Upper lobe of left lung (tissue), 6 donors: ENCODE measurements at regions not wholly inside any gene's neighbourhood (a gene's known extent, or its start where the extent isn't known, plus 50 kb on each side); places are given as distances from the start of the nearest gene placed in this dataset.

Experiments
- ATAC-seq, 2 donors: fragments of 200-7000 bp; cut with Tn5 transposase; one replicate each; pipeline ENCODE4 v1.9.1; 2022; ENCODE audit warnings: mild to moderate bottlenecking in 2 of 2, moderate library complexity in 2 of 2; ENCODE audit not compliant: low FRiP score in 2 of 2
- DNase-seq, 2 donors: peaks; one replicate each; pipeline ENCODE4 v3.0.0-alpha.2; 2019 to 2020
- H3K27ac ChIP-seq, 4 donors: fragments of 200-600 bp; sonication (generic); one replicate each; pipeline ENCODE4 v1.5.1; 2016 to 2019
- H3K27me3 ChIP-seq, 4 donors: fragments of 200-600 bp; sonication (generic); one replicate each; pipeline ENCODE4 v1.5.1; 2017 to 2019
- H3K36me3 ChIP-seq, 4 donors: fragments of 200-600 bp; sonication (generic); one replicate each; pipeline ENCODE4 v1.5.1; 2016 to 2019
- H3K4me1 ChIP-seq, 4 donors: fragments of 200-600 bp; sonication (generic); one replicate each; pipeline ENCODE4 v1.5.1; 2018 to 2019
- H3K4me3 ChIP-seq, 4 donors: fragments of 200-600 bp; sonication (generic); one replicate each; pipeline ENCODE4 v1.5.1; 2017 to 2019; ENCODE audit warnings: mild to moderate bottlenecking in 2 of 4, moderate library complexity in 1 of 4
- H3K9me3 ChIP-seq, 4 donors: fragments of 200-600 bp; sonication (generic); one replicate each; pipeline ENCODE4 v1.5.1; 2018 to 2019
- EP300 ChIP-seq, 4 donors: sonication (generic); formaldehyde crosslinking; IDR thresholded peaks; one replicate each; pipeline ENCODE4 v1.5.1; 2017; ENCODE audit warnings: antibody characterized with exemption in 4 of 4, control low read depth in 2 of 4
- POLR2A ChIP-seq, 4 donors: fragments of 450-650 bp; IDR thresholded peaks; one replicate each; pipeline ENCODE4 v1.5.1; 2016 to 2017; ENCODE audit warnings: antibody characterized with exemption in 4 of 4, mild to moderate bottlenecking in 2 of 4
- POLR2AphosphoS5 ChIP-seq, 2 donors: sonication (generic); formaldehyde crosslinking; IDR thresholded peaks; one replicate each; pipeline ENCODE4 v1.5.1; 2017; ENCODE audit warnings: antibody characterized with exemption in 2 of 2
- WGBS, 2 donors: methylation state at CpG; one replicate each; pipeline ENCODE4 v1.1.5; 2017 to 2018; 5-methylcytosine and 5-hydroxymethylcytosine counted together
- TF ChIP-seq, protein P1 (sequence below), 6 experiments: fragments of 450-650 bp in 4 of 6; fragments of 200-600 bp in 2 of 6; sonication (generic) in 2 of 6; IDR thresholded peaks; one replicate each; pipeline ENCODE4 v1.5.1; 2016 to 2019; ENCODE audit warnings: antibody characterized with exemption in 6 of 6
- donor health status: DM: no; HTN: no; CAD: no; lungs with moderate emphysema.
- donor health status: DM: no; HTN: yes; CAD: no; lungs with severe emphysema.

DNA sequence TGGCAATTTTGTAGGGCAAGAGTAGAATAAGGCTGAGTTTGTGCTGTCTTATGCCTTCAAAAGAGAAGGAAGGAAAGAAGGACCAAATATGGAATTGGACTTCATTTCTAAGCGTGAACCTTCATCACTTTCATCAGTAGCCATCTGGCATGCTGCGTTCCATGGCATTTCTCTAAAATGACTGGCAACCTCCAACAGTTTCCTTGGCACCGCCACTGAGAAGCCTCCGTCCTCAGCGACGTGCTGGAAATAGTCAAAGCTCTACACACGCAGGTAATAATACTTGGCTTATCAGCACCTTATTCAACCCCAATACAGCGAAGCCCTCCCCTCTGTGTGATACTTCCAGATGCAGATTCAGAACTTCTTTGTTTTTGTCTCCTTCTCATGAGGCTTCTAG is 169.7 kb upstream of the CD180 start:
- Histone ChIP-seq H3K4me1 (no peaks in the 10 kb centered on the region), H3K27me3 (no peaks in the 10 kb centered on the region), H3K9me3 (no peaks in the 10 kb centered on the region), H3K36me3 (no peaks in the 10 kb centered on the region), H3K4me3 (no peak overlapping the region), H3K27ac (no peak overlapping the region)
- WGBS, 2 donors: 97 to 99% methylated on average over 8 of the region's 8 CpGs
- no peak for DNase-seq
- TF ChIP-seq EP300 (IDR thresholded peaks at IDR 0.05) (no peak), POLR2A (IDR thresholded peaks at IDR 0.05) (no peak), POLR2AphosphoS5 (IDR thresholded peaks at IDR 0.05) (no peak)
- TF ChIP-seq, protein P1, sequence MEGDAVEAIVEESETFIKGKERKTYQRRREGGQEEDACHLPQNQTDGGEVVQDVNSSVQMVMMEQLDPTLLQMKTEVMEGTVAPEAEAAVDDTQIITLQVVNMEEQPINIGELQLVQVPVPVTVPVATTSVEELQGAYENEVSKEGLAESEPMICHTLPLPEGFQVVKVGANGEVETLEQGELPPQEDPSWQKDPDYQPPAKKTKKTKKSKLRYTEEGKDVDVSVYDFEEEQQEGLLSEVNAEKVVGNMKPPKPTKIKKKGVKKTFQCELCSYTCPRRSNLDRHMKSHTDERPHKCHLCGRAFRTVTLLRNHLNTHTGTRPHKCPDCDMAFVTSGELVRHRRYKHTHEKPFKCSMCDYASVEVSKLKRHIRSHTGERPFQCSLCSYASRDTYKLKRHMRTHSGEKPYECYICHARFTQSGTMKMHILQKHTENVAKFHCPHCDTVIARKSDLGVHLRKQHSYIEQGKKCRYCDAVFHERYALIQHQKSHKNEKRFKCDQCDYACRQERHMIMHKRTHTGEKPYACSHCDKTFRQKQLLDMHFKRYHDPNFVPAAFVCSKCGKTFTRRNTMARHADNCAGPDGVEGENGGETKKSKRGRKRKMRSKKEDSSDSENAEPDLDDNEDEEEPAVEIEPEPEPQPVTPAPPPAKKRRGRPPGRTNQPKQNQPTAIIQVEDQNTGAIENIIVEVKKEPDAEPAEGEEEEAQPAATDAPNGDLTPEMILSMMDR (IDR thresholded peaks at IDR 0.05): no peak
- no peak for ATAC-seq

DNA sequence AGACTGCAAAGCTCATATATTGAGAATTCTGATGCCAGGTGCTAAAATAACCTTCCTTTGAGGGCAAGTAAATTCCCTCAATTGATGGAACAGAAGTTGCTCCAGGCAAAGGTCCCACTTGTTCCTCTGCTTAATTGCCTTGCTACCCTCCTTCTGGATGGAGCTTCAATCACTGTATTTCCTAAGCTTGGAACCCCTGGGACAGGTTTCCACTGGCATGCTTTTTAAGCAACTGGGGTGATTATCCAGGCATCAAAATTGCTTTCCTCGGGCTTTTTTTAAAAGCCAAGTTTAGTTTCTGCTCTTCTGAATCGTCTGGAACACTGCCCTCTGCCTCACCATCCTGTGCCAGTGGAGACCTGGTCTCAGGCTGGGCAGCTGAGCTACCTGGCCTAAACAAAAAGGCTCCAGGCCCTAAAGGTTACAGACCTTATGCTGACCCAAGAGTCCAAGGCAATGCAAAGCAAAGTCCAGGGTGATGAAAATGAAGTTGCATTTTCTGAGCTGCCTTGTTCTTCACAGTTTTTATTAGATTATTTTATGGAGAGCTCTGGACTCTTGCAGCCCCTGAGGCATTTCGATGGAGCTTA is 167.9 kb upstream of the CD180 start:
- ATAC-seq (no peak), DNase-seq (no peak)
- no peaks in the 10 kb centered on the region for H3K4me1 ChIP-seq
- no peaks in the 10 kb centered on the region for H3K9me3 ChIP-seq
- no peaks in the 10 kb centered on the region for H3K36me3 ChIP-seq
- H3K27ac ChIP-seq: no peak overlapping the region
- H3K27me3 ChIP-seq: no peaks in the 10 kb centered on the region
- WGBS, 2 donors: 85 to 91% methylated on average over 3 of the region's 3 CpGs
- no peak for TF ChIP-seq EP300 (IDR thresholded peaks at IDR 0.05)
- no peak for TF ChIP-seq POLR2AphosphoS5 (IDR thresholded peaks at IDR 0.05)
- TF ChIP-seq, protein P1 (IDR thresholded peaks at IDR 0.05): no peak
- no peak for TF ChIP-seq POLR2A (IDR thresholded peaks at IDR 0.05)
- no peak overlapping the region for H3K4me3 ChIP-seq

DNA sequence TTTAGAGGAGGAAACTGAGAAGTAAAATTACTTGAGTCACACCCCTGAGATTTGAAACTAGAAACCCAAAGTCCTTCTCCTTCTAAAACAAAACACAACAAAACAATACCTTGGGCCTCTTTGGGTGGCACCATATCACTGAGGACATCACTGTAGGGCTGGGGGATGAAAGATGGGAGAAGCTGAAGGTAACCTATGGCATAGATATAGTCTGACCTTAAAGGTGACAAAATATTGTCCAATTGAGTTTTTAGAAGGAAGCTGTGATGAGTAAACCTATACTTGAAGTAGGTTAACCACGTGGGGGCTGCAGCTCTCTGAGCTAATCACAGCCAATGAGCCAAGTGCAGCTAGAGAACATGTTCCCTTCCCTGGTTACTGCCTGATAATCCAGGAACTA is 167.4 kb upstream of the CD180 start:
- no peak for DNase-seq

DNA sequence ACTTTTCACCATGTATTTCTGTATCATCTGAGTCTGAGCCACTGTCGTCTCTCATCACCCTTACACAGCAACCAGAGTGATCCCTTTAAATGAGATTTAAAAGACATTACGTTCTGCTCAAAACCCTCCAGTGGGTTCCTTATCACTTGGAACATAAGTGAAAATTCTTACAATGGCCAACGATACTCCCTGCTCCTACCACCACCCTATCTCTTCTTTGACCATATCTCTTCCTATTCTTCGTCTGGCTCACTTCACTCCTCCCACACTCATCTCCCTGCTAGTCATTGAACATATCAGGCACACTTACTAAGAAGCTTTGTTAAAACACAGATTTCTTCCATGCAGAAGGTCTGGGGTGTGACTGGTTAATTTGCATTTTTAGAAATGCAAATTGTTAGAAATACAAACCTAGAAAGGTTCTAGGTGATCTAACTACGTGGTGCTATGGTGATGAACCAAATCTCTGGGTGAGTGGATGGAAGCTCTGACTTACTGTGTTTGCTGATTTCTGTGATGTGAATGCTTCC is 166.6 kb upstream of the CD180 start:
- Histone ChIP-seq H3K9me3 (no peaks in the 10 kb centered on the region), H3K27me3 (no peaks in the 10 kb centered on the region), H3K4me1 (no peaks in the 10 kb centered on the region), H3K4me3 (no peak overlapping the region), H3K36me3 (no peaks in the 10 kb centered on the region), H3K27ac (no peak overlapping the region)
- WGBS, 2 donors: 91 to 98% methylated on average over 5 of the region's 5 CpGs
- TF ChIP-seq POLR2A (IDR thresholded peaks at IDR 0.05) (no peak), POLR2AphosphoS5 (IDR thresholded peaks at IDR 0.05) (no peak), EP300 (IDR thresholded peaks at IDR 0.05) (no peak)
- TF ChIP-seq, protein P1 (IDR thresholded peaks at IDR 0.05): no peak
- DNase-seq (no peak), ATAC-seq (no peak)

More for the DNA sequence above, 167.4 kb upstream of the CD180 start:
- H3K36me3 ChIP-seq: no peaks in the 10 kb centered on the region
- no peak overlapping the region for H3K4me3 ChIP-seq
- no peak for ATAC-seq
- no peak for TF ChIP-seq POLR2A (IDR thresholded peaks at IDR 0.05)
- H3K9me3 ChIP-seq: no peaks in the 10 kb centered on the region
- H3K27ac ChIP-seq: no peak overlapping the region
- H3K4me1 ChIP-seq: no peaks in the 10 kb centered on the region
- whole genome bisulfite sequencing, 2 donors: 63 to 88% methylated on average over 1 of the region's 1 CpG
- H3K27me3 ChIP-seq: no peaks in the 10 kb centered on the region

DNA sequence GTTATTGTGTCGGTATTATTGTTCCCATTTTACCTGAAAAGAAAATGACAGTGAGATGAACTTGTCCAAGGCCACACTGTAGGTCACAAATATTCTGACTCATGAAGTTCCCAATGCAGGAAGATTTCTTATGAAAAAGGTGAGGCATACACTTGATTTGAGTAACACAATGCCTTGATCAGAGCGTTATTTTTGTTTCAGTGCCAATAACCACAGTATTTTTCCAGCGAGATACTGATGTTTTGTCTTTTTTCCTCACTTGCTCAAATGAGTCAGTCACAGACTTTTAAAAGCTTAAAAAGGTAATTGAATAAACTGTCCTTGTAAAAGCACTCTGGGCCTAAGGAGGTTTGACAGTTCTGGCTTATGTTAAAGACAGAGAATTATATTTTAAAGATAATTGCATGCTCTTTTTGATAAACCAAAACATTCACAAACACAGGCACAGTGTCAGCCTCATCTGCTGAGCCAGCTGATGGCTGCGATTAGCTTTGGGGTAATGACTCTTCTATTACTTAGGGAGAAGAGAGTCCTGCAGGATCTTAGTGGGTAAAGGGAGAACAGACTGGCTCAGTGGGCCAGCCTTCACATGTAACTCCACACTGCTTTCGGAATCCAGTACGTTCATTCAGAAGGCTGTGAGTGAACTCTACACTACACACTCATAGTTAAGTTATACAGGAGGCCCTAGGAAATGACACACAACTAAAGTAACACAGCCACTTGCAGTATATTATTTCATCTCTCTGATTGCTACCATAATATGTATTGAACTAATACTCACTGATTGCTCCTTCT is 165.5 kb upstream of the CD180 start:
- no peak for DNase-seq
- H3K4me1 ChIP-seq: no peaks in the 10 kb centered on the region
- no peaks in the 10 kb centered on the region for H3K9me3 ChIP-seq
- no peak for ATAC-seq
- no peak for TF ChIP-seq POLR2AphosphoS5 (IDR thresholded peaks at IDR 0.05)
- TF ChIP-seq, protein P1 (IDR thresholded peaks at IDR 0.05): no peak
- TF ChIP-seq EP300 (IDR thresholded peaks at IDR 0.05): no peak
- no peak for TF ChIP-seq POLR2A (IDR thresholded peaks at IDR 0.05)
- 87 to 89% methylated on average over 6 of the region's 6 CpGs for WGBS, 2 donors
- H3K27ac ChIP-seq: no peak overlapping the region
- no peaks in the 10 kb centered on the region for H3K27me3 ChIP-seq
- H3K36me3 ChIP-seq: no peaks in the 10 kb centered on the region
- no peak overlapping the region for H3K4me3 ChIP-seq
